Stimulated activated CD8-positive, alpha-beta memory T cell treated with anti-CD3 and anti-CD28 coated beads, Interleukin-12 subunit alpha, Interleukin-12 subunit beta, amount 100 ng/mL, for 24 hours (primary cell): ENCODE measurements at regions not wholly inside any gene's neighbourhood (a gene's known extent, or its start where the extent isn't known, plus 50 kb on each side); places are given as distances from the start of the nearest gene placed in this dataset.
A peak's percentile ranks its signal among the peaks of the same experiment; 100 is the strongest.

Experiments used
- DNase-seq: peaks from one replicate; pipeline ENCODE4 v3.0.0-alpha.2; 2020; ENCODE audit errors: extremely low read depth

DNA sequence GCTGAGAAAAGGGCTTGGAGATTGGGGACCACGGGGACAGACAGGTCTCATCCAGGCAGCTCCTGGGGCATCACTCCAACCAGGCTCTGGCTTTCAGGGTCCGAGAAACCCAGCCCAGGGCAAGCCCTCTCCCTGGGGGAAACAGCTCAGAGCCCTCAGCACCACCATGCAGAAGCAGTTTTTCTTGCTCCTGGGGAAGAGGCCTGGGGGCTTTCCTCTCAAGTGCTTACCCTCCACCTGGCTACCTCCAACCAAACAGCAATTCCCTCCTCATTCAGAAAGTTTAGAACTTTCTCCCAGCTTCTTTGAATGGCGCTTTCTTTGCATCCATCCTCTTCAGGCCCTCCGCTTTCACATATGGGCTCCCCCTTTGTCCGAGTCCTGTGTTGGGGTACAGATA lies 110.4 kb upstream of the PHACTR3 start:
- no peak for DNase-seq

DNA sequence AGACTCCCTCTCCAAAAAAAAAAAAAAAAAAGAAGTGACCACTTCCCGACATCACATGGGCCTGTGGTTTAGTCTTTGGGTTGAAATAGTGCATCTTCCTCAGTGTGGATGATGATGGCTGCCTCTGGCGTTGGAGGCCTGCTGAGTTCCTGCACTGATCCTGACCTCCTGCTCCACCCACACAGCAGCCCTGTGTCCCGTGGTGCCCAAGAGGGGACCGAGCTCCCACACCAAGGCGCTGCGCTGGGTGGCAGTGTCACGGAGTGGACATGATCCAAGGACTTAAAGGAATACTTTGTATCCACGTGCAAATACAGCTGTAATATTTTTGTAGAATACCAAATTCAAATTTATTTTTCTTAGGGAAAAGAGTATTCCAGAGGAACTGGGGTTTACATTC lies 109.2 kb upstream of the PHACTR3 start:
- DNase-seq: no peak

DNA sequence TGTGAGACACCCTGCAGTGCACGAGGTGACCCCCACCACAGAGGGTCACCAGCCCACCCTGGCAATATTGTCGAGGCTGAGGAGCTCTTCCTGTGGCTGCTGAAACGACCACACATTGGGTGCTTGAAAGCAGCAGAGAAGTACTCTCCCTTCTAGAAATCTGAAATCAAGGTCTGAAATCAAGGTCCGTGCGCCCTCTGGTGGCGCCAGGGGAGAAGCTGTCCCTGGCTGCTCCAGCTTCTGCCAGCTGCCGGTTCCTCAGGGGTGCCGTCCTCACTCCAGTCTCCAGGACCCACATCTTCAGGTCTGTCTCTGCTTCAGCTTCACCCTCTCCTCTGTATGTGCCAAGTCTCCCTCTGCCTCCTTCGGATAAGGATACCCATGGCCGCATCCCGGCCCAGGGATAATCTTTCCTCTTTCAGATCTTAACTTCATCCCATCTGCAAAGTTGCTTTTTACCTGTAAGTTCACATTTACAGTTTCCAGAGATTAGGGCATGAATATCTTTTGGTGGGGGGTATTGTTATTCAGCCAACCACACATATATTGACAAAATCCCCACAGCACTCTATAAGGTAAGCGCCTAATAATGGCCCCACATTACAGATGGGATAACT lies 108.3 kb upstream of the PHACTR3 start:
- peak; percentile 25 for DNase-seq

DNA sequence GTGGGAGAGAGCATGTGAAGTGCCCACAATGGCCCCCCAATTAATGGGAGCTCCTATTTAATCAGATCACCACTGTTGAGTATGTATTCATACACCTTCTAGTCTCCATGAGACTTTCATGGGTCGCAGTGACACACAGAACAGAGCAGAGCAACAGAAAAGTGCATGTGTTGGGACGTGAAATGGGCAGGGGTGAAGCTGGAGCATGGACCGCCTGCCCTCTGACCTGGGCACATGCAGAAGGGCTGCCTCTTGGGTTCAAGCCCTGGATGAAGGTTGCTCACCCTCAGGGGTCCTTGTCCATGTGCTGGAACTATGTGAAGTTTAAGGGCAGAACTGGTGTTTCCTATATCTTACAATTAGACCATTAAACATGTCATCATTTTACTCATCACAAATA lies 106.0 kb upstream of the PHACTR3 start:
- DNase-seq: no peak

DNA sequence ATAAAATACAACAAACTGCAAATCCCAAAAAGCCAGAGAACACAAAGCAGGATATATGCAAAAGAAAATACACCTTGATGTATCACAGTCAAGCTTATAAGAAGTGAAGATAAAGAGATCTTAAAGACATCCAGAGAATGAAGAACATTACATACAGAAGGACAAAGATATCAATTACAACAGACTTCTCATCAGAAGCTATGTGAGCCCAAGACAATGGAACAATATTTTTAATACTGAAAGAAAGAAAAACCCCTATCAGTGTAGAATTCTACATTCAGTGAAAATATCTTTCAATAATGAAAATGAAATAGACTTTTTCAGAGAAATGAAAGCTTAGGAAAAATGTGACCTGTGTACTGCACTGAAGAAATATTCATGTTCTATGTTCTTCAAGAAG lies 104.5 kb upstream of the PHACTR3 start:
- no peak for DNase-seq

DNA sequence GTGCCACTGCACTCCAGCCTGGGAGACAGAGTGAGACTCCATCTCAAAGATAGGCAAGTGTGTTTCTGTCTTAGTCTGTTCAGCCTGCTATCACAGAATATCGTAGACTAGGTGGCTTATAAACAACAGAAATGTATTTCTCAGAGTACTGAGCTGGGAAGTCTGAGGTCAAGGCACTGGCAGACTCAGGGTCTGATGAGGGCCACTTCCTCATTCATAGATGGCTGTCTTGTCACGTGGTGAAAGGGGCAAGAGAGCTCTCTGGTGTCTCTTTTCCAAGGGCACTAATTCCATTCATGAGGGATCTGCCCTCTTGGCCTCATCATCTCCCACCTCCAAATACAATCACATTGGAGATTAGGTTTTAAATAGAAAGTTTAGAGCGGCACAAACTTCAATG lies 95.6 kb upstream of the PHACTR3 start:
- no peak for DNase-seq

DNA sequence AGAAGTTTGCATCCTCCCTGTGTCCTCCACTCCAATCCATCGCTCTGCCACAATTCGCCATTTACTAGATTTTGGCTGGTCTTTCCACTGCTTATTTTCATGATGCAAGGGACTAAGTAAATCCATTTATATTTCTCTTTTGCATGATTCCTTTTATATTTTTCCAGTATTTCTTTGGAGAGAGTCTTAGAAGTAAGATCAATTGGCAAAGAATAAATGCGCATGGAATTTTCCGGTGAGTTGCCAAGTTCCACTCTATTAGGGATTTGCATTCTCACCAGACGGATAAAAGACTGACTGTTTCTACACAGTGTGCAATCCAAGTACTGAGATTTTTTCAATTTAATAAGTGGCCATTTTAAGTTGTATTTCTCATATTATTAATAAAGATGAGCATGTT lies 91.7 kb upstream of the PHACTR3 start:
- no peak for DNase-seq

DNA sequence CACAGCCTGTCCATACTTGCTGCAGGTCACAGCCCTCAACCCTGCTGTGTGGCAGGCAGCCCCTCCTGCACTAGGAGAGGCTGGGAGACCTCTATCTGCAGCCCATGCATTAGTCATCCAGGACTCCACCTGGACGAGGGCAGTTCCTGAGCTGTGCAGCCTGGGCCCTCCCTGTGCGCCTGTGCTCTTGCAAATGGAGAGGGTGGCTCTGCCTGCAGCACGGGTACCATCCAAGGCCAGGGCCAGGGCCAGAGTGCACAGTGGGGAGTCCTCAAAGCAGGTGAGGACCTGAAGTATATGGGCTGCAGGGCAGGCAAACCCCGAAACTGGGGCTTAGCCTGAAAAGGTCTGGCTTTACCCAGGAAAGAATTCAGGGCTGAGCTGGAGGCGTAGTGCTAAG lies 89.8 kb upstream of the PHACTR3 start:
- no peak for DNase-seq

DNA sequence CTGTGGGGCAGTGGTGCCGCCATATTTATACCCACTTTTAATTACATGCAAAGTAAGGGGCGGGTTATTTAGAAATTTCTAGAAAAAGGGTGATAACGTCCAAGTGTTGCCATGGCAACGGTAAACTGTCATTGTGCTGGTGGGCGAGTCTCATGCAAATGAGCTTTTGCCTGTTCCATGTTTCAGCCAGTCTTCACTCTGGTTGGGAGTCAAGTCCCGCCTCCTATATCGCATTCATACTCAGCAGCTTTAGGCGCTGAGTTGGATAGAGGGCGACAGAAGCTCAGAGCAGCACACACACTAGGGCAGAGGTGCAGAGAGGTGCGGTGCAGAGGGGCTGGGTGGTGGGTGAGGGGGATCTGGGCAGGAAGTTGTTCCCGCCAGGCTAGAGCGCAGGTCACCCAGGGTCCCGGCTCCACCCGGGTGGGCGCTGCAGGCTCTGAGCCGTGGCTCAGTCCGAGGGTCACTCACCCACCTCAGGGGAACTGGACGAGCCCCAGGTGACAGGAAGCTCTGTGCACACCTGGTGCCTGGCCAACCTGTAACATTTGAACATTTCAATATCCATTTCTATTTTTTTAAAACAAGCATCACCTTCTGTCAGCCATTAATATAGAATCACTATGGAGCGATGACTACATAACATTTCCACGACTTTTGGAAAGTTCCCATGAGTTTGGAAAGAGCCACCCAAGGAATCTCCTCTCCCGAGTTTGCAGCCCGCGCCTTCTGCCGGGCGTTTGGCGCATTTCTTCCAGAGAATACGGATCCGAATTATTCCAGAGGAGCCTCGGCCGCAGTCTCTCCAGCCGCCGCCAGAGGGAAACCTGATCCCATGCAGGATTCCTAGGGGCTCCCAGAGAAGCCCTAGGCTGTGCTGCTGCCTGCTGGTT lies 89.1 kb upstream of the PHACTR3 start:
- no peak for DNase-seq

DNA sequence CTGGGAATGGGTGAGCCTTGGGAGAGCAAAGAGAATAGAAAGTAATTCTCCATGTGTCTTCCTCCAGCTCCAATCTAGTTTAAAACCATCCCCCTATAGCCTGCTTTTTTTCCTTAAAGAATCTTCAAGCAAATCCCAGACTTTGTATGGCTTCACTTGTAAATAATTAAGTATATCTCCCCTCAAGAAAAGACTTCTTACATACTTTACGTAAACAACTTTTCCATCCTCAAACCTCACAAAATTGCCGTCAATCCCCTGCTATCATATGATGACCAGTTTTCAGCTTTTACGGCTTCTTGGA lies 88.5 kb upstream of the PHACTR3 start:
- DNase-seq: no peak

DNA sequence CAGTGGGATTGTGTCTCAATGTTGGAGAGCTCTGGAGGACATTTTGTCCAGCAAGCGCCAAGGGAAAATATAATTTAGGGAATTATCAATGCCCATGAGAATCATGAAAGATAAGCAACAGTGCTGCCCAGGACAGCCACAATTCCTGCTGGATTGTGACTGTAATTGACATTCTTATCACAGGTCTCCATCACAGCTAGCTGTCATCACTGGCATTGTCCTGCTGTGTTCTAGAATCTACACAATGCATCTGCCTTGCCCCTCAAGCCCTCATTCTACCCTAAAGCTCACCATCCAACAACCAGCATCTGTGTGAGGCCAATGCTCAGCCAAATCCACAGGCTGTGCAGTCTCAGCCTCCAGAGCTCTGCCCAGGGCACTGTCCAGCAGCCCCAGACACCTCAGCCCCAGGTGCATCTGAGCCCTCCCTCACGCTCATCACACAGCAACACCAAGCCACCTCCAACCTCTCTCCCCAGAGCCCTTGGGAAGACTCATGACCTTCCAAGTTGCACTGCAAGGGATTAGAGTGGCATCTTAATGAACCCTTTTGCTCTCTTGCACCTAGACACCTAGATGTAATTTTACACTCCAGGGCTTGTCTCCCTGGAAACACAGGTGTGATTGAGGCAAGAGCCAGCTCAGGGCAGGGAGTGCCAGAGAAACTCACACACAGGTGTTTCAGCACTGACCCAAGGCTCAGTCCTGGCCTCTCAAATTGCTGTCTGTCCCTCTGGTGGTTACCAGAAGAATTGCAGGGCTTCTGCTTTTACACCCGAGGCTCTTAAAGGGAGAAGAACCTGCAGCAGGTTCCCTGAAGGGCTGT lies 85.2 kb upstream of the PHACTR3 start:
- no peak for DNase-seq

DNA sequence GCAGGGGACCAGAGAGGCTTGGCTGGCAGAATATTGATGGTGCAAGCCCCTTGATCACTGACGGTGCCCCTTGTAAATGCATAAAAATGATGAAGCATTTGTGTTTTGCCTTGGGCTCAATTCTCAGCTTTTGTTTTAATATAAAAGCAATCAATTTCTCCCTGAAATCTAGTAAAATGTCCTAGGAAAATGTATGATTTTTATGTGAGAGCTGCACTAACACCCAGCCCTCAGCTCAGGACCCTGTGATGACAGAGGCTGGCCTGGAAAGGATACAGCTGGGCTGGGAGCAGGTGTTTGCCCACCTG lies 84.7 kb upstream of the PHACTR3 start:
- no peak for DNase-seq

DNA sequence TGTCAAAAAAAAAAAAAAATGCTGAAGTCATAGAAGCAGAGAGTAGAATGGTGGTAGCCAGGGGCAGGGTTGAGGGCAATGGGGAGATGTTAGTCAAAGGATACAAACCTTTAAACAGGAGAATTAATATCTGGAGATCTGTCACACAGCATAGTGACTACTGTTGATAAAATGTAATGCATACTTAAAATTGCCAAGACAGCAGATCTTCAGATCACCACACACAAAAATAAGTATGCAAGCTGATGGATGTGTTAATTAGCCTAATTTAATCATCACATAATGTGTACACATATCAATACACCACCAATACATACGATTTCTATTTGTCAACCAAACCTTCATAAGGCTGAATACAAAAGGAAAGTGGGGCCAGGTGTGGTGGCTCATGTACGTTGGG lies 83.5 kb upstream of the PHACTR3 start:
- DNase-seq: no peak

DNA sequence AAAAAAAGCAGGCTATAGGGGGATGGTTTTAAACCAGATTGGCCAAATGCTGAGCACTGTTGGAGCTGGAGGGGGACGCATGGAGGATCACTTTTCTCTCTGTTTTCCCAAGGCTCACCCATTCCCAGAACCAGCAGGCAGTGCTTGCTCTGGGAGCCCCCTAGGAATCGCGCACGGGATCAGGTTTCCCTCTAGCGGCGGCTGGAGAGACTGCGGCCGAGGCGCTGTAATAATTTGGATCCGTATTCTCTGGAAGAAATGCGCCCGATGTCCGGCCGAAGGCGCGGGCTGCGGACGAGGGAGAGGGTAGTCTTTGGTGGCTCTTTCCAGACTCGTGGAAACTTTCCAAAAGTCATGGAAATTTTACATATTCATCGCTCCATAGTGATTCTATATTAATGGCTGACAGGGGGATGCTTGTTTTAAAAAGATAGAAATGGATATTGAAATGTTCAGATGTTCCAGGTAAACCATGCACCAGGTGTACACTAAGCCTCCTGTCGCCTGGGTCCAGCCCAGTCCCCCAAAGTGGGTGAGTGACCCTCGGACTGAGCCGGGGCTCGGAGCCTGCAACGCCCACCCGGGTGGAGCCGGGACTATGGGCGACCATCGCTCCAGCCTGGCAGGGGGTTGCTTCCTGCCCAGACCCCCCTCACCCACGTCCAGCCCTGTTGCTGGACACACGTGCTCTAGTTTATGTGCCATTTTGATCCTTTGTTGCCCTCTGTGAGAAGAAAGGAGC lies 78.7 kb upstream of the PHACTR3 start:
- no peak for DNase-seq

DNA sequence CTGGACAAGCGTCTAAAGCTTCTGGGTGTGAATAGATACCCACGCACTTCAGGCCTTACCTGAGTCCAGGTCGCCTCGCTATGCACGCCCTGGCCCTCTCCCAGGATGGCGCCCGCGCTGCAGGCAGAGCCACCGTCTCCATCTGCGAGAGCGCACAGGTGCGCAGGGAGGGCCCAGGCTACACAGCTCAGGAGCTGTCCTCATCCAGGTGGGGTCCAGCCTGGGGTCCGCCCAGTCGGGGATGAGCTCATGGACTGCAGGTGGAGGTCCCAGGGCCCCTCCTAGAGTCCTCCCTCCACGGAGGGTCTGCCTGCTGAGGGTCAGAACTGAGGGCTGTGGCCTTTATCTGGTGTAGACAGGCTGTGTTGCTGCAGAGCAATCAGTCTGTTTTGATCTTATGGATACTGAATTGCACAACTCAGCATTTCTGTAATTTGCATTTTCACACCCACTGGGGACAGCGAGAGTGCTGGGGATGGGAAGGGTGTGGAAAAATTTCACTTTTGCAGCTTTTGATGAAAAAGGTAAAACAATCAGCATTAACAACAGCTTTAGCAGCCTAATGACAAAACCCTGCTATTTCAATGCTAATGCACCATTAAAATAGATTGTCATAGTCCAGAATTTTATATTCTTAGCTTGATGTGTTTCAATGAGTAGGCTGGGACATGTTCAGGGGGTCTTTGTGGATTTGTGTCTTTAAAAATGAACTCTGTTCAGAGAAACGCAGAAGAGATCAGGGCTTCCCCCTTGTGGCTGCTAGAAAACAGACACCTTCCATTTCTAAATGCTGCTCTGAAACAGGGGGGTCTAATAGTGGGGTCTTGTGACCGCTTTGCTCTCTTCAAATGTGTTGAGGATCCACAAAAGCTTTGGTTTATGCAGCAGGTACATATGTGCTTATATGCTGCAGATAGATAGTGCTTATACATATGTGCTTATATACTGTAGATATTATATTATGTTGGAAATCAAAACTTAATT lies 77.8 kb upstream of the PHACTR3 start:
- no peak for DNase-seq

DNA sequence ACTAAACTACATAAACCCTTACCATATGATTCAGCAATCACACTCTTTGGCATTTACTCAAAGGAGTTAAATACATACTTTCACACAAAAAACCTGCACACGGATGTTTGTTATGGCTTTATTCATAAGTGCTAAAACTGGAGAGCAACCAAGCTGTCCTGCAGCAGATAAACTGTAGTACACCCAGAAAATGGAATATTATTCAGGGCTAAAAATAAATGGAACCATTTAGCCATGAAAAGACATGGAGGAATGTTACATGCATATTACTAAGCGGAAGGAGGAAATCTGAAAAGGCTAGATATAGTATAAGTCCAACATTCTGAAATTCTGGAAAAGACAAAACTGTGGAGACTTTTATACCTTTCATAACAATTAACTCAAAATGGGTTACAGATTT lies 73.6 kb upstream of the PHACTR3 start:
- DNase-seq: no peak

DNA sequence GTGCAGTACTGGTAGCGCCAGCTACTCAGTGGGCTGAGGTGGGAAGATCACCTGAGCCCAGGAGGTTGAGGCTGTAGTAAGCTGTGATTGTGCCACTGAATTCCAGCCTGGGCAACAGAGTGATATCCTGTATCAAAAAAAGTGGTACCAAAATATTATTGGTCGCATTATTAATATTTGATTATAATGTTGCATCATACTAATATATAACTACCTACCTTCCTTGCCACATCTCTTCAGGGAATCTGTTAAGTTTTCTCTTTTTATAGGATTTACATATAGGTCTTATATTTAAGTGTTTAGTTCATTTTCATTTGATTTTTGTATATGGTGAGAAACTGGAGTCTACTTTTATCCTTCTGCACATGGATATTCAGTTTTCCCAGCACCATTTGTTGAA lies 66.3 kb upstream of the PHACTR3 start:
- DNase-seq: no peak

DNA sequence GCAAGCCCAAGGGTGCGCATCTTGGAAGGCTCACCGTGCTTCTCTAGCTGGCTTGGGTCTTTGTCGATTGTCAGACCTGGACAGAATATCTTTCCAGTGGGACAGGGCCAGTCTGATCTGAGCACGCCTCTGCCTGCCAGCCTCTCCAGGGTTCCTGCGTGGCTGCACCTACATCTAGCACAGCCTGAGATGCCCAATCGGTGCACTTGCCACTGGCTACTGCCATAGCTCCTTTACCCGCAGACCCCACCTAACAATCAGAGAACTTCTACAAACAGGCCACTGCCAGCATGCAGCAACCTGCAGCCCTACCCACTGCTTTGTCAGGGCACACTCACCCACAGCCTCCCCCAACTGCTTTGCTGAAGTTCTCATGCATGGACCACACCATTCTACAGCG lies 56.7 kb upstream of the PHACTR3 start:
- no peak for DNase-seq
